ENCODE measurements at regions not wholly inside any gene's neighbourhood (a gene's known extent, or its start where the extent isn't known, plus 50 kb on each side); places are given as distances from the start of the nearest gene placed in this dataset.
A peak's percentile ranks its signal among the peaks of the same experiment; 100 is the strongest.

GRCh38 chr7:46881507-46882127 lies 700.3 kb downstream of the TNS3 start:
- DNase-seq (ENCODE audit: low spot score) = no peak

- DNase-seq (ENCODE audit: low spot score) = no peak
These were observed 701.3 kb downstream of the TNS3 start for GRCh38 chr7:46880508-46881196.

GRCh38 chr7:46879783-46880182 lies 702.1 kb downstream of the TNS3 start:
- DNase-seq (ENCODE audit: low spot score) = no peak

- DNase-seq (ENCODE audit: low spot score) = no peak
These were observed 710.4 kb downstream of the TNS3 start for GRCh38 chr7:46871516-46871915.

GRCh38 chr7:46864716-46865115 lies 717.2 kb downstream of the TNS3 start:
- DNase-seq (ENCODE audit: low spot score) = no peak

- DNase-seq (ENCODE audit: low spot score) = peak; percentile 19
These were observed 721.9 kb downstream of the TNS3 start for GRCh38 chr7:46859963-46860475.

GRCh38 chr7:46855851-46856250 lies 726.1 kb downstream of the TNS3 start:
- no peak for DNase-seq (ENCODE audit: low spot score)

- DNase-seq (ENCODE audit: low spot score) = no peak
These were observed 726.9 kb downstream of the TNS3 start for GRCh38 chr7:46854958-46855473.

- no peak for DNase-seq (ENCODE audit: low spot score)
These were observed 728.5 kb downstream of the TNS3 start for GRCh38 chr7:46853451-46853850.

- no peak for DNase-seq (ENCODE audit: low spot score)
These were observed 729.1 kb downstream of the TNS3 start for GRCh38 chr7:46852795-46853194.

GRCh38 chr7:46850563-46851330 lies 731.2 kb downstream of the TNS3 start:
- no peak for DNase-seq (ENCODE audit: low spot score)

- DNase-seq (ENCODE audit: low spot score) = no peak
These were observed 733.0 kb downstream of the TNS3 start for GRCh38 chr7:46848944-46849343.

GRCh38 chr7:46848311-46848710 lies 733.6 kb downstream of the TNS3 start:
- no peak for DNase-seq (ENCODE audit: low spot score)

- no peak for DNase-seq (ENCODE audit: low spot score)
These were observed 734.8 kb downstream of the TNS3 start for GRCh38 chr7:46847126-46847525.

- no peak for DNase-seq (ENCODE audit: low spot score)
These were observed 737.4 kb downstream of the TNS3 start for GRCh38 chr7:46844486-46844885.

GRCh38 chr7:46841248-46841647 lies 740.7 kb downstream of the TNS3 start:
- DNase-seq (ENCODE audit: low spot score) = no peak

- DNase-seq (ENCODE audit: low spot score) = no peak
These were observed 742.3 kb downstream of the TNS3 start for GRCh38 chr7:46839651-46840050.

GRCh38 chr7:46838463-46838862 lies 743.4 kb downstream of the TNS3 start:
- no peak for DNase-seq (ENCODE audit: low spot score)

- no peak for DNase-seq (ENCODE audit: low spot score)
These were observed 746.4 kb downstream of the TNS3 start for GRCh38 chr7:46835556-46835955.

GRCh38 chr7:46834921-46835320 lies 747.0 kb downstream of the TNS3 start:
- no peak for DNase-seq (ENCODE audit: low spot score)

- no peak for DNase-seq (ENCODE audit: low spot score)
These were observed 748.7 kb downstream of the TNS3 start for GRCh38 chr7:46833197-46833596.

- no peak for DNase-seq (ENCODE audit: low spot score)
These were observed 749.8 kb downstream of the TNS3 start for GRCh38 chr7:46832136-46832535.

Data from SK-N-DZ (cell line).